MM.1S (cell line): ENCODE measurements at regions not wholly inside any gene's neighbourhood (a gene's known extent, or its start where the extent isn't known, plus 50 kb on each side); places are given as distances from the start of the nearest gene placed in this dataset.

ENCODE experiments used
- DNase-seq: peaks from one replicate; pipeline ENCODE4 v3.0.0-alpha.2; 2015
- H2AFZ ChIP-seq: fragments of 300-600 bp; sonication (generic); 2 replicates; pipeline ENCODE4 v1.6.0; 2016; ENCODE audit warnings: antibody characterized with exemption, low read length
- H3F3A ChIP-seq: fragments of 300-600 bp; sonication (generic); 2 replicates; pipeline ENCODE4 v1.6.1; 2016; ENCODE audit warnings: mild to moderate bottlenecking, antibody characterized with exemption, low read length, moderate library complexity, mixed read lengths; ENCODE audit not compliant: insufficient read depth
- H3K27ac ChIP-seq: fragments of 300-600 bp; sonication (generic); 2 replicates; pipeline ENCODE4 v1.5.1; 2016; ENCODE audit warnings: mild to moderate bottlenecking, low read length
- H3K27me3 ChIP-seq: fragments of 300-600 bp; sonication (generic); replicated peaks from 2 replicates; pipeline ENCODE4 v1.6.0; 2016; ENCODE audit warnings: low read length; ENCODE audit not compliant: insufficient read depth
- H3K36me3 ChIP-seq: fragments of 300-600 bp; sonication (generic); replicated peaks from 2 replicates; pipeline ENCODE4 v1.6.1; 2016; ENCODE audit warnings: mild to moderate bottlenecking, low read length, mixed read lengths; ENCODE audit not compliant: insufficient read depth
- H3K4me1 ChIP-seq: fragments of 300-600 bp; sonication (generic); 2 replicates; pipeline ENCODE4 v1.6.1; 2016; ENCODE audit warnings: low read length, mixed read lengths
- H3K4me2 ChIP-seq: fragments of 300-600 bp; sonication (generic); 2 replicates; pipeline ENCODE4 v1.6.0; 2016; ENCODE audit warnings: low read depth, low read length
- H3K4me3 ChIP-seq: fragments of 300-600 bp; sonication (generic); 2 replicates; pipeline ENCODE4 v1.5.1; 2016; ENCODE audit warnings: low read length, mixed read lengths
- H3K79me2 ChIP-seq: fragments of 300-600 bp; sonication (generic); 2 replicates; pipeline ENCODE4 v1.6.1; 2016; ENCODE audit warnings: mixed run types, low read length, mixed read lengths
- H3K9ac ChIP-seq: fragments of 300-600 bp; sonication (generic); 2 replicates; pipeline ENCODE4 v1.6.1; 2016; ENCODE audit warnings: low read length, mixed read lengths
- H3K9me2 ChIP-seq: fragments of 300-600 bp; sonication (generic); replicated peaks from 2 replicates; pipeline ENCODE4 v1.6.1; 2016; ENCODE audit warnings: mild to moderate bottlenecking, low read length, mixed read lengths; ENCODE audit not compliant: insufficient read depth
- H3K9me3 ChIP-seq: fragments of 300-600 bp; sonication (generic); replicated peaks from 2 replicates; pipeline ENCODE4 v1.6.1; 2016; ENCODE audit warnings: mild to moderate bottlenecking, low read length, mixed read lengths; ENCODE audit not compliant: insufficient read depth
- H4K20me1 ChIP-seq: fragments of 300-600 bp; sonication (generic); 2 replicates; pipeline ENCODE4 v1.6.1; 2016; ENCODE audit warnings: mild to moderate bottlenecking, low read length, moderate library complexity, mixed read lengths; ENCODE audit not compliant: insufficient read depth
- CTCF ChIP-seq: fragments of 300-600 bp; sonication (generic); IDR thresholded peaks from 2 replicates; pipeline ENCODE4 v1.5.1; 2016; ENCODE audit warnings: antibody characterized with exemption, low read length, mixed read lengths
- EZH2 ChIP-seq: fragments of 300-600 bp; sonication (generic); optimal IDR thresholded peaks from 2 replicates; pipeline ENCODE3; 2017; ENCODE audit warnings: low read depth, mild to moderate bottlenecking, antibody characterized with exemption, low read length, mixed read lengths
- EZH2phosphoT487 ChIP-seq: fragments of 300-600 bp; sonication (generic); IDR thresholded peaks from 2 replicates; pipeline ENCODE4 v1.6.1; 2018; ENCODE audit warnings: antibody characterized with exemption, low read length

DNA sequence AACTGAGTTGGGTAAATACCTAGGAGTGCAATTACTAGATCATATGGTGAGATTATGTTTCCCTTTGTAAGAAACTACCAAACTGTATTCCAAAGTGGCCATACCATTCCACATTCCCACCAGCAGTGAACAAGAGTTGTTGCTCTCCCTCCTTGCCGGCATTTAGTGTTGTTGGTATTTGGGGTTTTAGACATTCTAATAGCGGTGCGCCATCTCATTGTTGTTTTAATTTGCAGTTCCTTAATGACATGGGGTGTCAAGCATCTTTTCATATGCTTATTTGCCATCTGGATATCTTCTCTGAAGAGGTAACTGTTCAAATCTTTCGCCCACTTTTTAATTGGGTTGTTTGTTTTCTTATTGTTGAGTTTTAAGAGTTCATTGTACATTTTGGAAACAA is 164.2 kb upstream of the LHX1 start:
- H3F3A ChIP-seq = no peaks in the 10 kb centered on the region
- H3K27ac ChIP-seq = no peak overlapping the region
- TF ChIP-seq CTCF = no peak
- no peak for TF ChIP-seq EZH2phosphoT487
- TF ChIP-seq EZH2 = no peak
- no peaks in the 10 kb centered on the region for H3K4me1 ChIP-seq
- no peak overlapping the region for H3K4me3 ChIP-seq
- no peaks in the 10 kb centered on the region for H4K20me1 ChIP-seq
- no peak for DNase-seq
- H3K9me3 ChIP-seq = no peaks in the 10 kb centered on the region
- no peaks in the 10 kb centered on the region for H3K79me2 ChIP-seq
- H3K4me2 ChIP-seq = no peak overlapping the region
- H3K36me3 ChIP-seq = no peaks in the 10 kb centered on the region
- H3K27me3 ChIP-seq = peaks cover 47% of the 10 kb centered on the region
- no peaks in the 10 kb centered on the region for H3K9me2 ChIP-seq
- H2AFZ ChIP-seq = no peak overlapping the region
- H3K9ac ChIP-seq = no peak overlapping the region

GRCh38 chr17:36777118-36777517 is 160.2 kb upstream of the LHX1 start:
- no peak for DNase-seq
- TF ChIP-seq EZH2phosphoT487 (no peak), EZH2 (no peak), CTCF (no peak)
- no peaks in the 10 kb centered on the region for H3K9me2 ChIP-seq
- H3K27ac ChIP-seq = no peak overlapping the region
- H3K36me3 ChIP-seq = no peaks in the 10 kb centered on the region
- H3K4me3 ChIP-seq = no peak overlapping the region
- H3K4me2 ChIP-seq = no peak overlapping the region
- H3K27me3 ChIP-seq = peaks cover 34% of the 10 kb centered on the region
- no peaks in the 10 kb centered on the region for H3K9me3 ChIP-seq
- no peaks in the 10 kb centered on the region for H4K20me1 ChIP-seq
- H3K79me2 ChIP-seq = no peaks in the 10 kb centered on the region
- no peak overlapping the region for H2AFZ ChIP-seq
- no peaks in the 10 kb centered on the region for H3K4me1 ChIP-seq
- no peaks in the 10 kb centered on the region for H3F3A ChIP-seq
- no peak overlapping the region for H3K9ac ChIP-seq

DNA sequence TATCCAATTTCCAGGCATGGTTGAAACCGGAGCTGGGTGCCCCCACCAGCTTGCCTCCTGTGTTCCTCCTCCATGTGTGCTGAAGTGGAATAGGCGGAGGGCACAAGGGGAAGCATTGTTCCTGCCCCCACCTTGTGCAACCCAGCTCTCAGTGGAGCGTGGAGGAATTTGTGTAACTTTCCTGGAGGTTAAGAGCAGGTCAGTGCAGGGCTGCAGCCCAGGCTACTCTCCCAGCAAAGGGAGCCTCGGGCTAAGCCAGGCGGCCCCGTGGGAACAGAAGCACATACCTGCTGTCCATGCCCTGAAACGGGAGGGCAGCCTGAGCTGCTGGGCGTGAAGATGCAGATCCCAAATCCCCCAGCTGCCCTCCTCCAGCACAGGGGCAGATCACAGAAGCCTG is 158.8 kb upstream of the LHX1 start:
- no peak overlapping the region for H3K27ac ChIP-seq
- no peaks in the 10 kb centered on the region for H3K9me3 ChIP-seq
- no peaks in the 10 kb centered on the region for H3K4me1 ChIP-seq
- TF ChIP-seq EZH2 (no peak), CTCF (no peak), EZH2phosphoT487 (no peak)
- DNase-seq = no peak
- no peaks in the 10 kb centered on the region for H4K20me1 ChIP-seq
- no peak overlapping the region for H3K9ac ChIP-seq
- H3K9me2 ChIP-seq = no peaks in the 10 kb centered on the region
- no peak overlapping the region for H3K4me3 ChIP-seq
- no peaks in the 10 kb centered on the region for H3F3A ChIP-seq
- no peak overlapping the region for H2AFZ ChIP-seq
- no peak overlapping the region for H3K4me2 ChIP-seq
- peaks cover 39% of the 10 kb centered on the region for H3K27me3 ChIP-seq
- H3K36me3 ChIP-seq = no peaks in the 10 kb centered on the region
- no peaks in the 10 kb centered on the region for H3K79me2 ChIP-seq
